Left renal pelvis (tissue), 4 donors: ENCODE measurements at regions not wholly inside any gene's neighbourhood (a gene's known extent, or its start where the extent isn't known, plus 50 kb on each side); places are given as distances from the start of the nearest gene placed in this dataset.
"Not testable (repeated sequence)": the region's sequence is repeated elsewhere in the genome, so short reads cannot be mapped to it uniquely, and the experiment has no call there.

ENCODE experiments used
- DNase-seq, 4 donors: peaks; one replicate each; pipeline ENCODE4 v3.0.0-alpha.2; 2013; ENCODE audit warnings: low read depth in 4 of 4, low spot score in 3 of 4

GRCh38 chr10:90011281-90011680, 309.9 kb downstream of the KIF20B start:
- not testable (repeated sequence) for DNase-seq

GRCh38 chr10:90018819-90019218, 317.4 kb downstream of the KIF20B start:
- no peak for DNase-seq

GRCh38 chr10:90020506-90020905, 319.1 kb downstream of the KIF20B start:
- DNase-seq, result no peak

GRCh38 chr10:90023950-90024349, 322.6 kb downstream of the KIF20B start:
- DNase-seq, result no peak

- no peak for DNase-seq
These were observed 326.9 kb downstream of the KIF20B start for GRCh38 chr10:90028312-90028711.

- DNase-seq, result no peak
These were observed 330.4 kb downstream of the KIF20B start for GRCh38 chr10:90031776-90032175.

GRCh38 chr10:90032519-90032918, 331.1 kb downstream of the KIF20B start:
- DNase-seq, result no peak

- not testable (repeated sequence) for DNase-seq
These were observed 333.5 kb downstream of the KIF20B start for GRCh38 chr10:90034862-90035261.

- no peak for DNase-seq
These were observed 340.2 kb downstream of the KIF20B start for GRCh38 chr10:90041585-90041984.

- no peak for DNase-seq
These were observed 340.7 kb downstream of the KIF20B start for GRCh38 chr10:90042075-90042474.

- no peak for DNase-seq
These were observed 345.9 kb downstream of the KIF20B start for GRCh38 chr10:90047243-90047729.

GRCh38 chr10:90051053-90051452, 349.7 kb downstream of the KIF20B start:
- no peak for DNase-seq

GRCh38 chr10:90051474-90051873, 350.1 kb downstream of the KIF20B start:
- DNase-seq, result no peak

- no peak for DNase-seq
These were observed 361.4 kb downstream of the KIF20B start for GRCh38 chr10:90062786-90063185.

- no peak for DNase-seq
These were observed 362.9 kb downstream of the KIF20B start for GRCh38 chr10:90064295-90064694.

- DNase-seq, result no peak
These were observed 365.0 kb downstream of the KIF20B start for GRCh38 chr10:90066435-90066834.

- DNase-seq, result no peak
These were observed 374.6 kb downstream of the KIF20B start for GRCh38 chr10:90075995-90076394.

- DNase-seq, result no peak
These were observed 378.4 kb downstream of the KIF20B start for GRCh38 chr10:90079819-90080218.

- DNase-seq, result not testable (repeated sequence)
These were observed 385.3 kb downstream of the KIF20B start for GRCh38 chr10:90086606-90087190.

GRCh38 chr10:90087197-90088023, 386.0 kb downstream of the KIF20B start:
- DNase-seq, result no peak

GRCh38 chr10:90088024-90088317, 386.6 kb downstream of the KIF20B start:
- no peak for DNase-seq

GRCh38 chr10:90089719-90090118, 388.3 kb downstream of the KIF20B start:
- DNase-seq, result no peak
